ENCODE measurements at regions not wholly inside any gene's neighbourhood (a gene's known extent, or its start where the extent isn't known, plus 50 kb on each side); places are given as distances from the start of the nearest gene placed in this dataset.
"Not testable (repeated sequence)": the region's sequence is repeated elsewhere in the genome, so short reads cannot be mapped to it uniquely, and the experiment has no call there.

DNA sequence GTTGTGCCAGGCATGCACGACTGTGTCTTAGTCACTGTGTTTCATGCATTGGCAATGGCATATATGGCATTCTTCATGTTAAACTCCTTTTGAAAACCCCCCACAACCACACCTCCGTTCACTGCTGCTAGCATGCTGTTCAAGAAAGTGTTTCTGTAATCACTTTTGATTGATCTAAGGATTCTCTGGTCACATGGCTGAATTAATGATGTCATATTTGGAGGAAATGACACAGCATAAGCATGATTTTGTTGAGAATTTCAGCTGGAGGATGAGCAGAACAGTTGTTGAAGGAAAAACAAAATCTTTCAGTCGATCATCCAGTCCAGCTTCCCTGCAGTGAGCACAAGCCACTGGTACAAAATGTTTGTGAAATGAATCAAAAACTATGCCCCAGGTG, 203.5 kb upstream of the ECI2 start:
- POLR2A ChIA-PET: no interaction called here

DNA sequence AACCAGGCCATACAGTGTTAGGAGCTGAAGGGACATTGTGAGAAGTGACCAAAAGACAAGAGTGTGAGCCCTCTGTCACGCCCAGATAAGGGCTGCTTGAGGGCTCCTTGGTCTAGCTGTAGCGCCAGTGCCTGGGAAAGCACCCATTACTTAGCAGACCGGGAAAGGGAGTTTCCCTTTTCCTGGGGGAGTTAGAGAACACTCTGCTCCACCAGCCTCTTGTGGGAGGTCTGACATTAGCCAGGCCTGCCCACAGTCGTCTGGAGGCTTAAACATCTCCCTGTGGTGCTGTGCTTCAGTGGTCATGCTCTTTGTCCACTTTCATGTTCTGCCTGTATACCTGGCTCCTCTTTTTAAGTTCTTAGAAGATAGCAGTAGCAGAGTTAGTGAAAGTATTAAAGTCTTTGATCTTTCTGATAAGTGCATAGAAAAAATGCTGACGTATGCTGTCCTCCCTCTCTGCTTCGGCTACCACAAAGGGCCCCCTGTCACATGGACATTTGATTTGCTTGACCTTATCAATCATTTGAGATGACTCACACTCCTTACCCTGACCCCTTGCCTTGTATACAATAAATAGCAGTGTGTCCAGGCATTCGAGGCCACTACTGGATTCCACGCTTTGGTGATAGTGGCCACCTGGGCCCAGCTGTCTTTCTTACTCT, 201.5 kb upstream of the ECI2 start:
- no peak for TF ChIP-seq CTCF (IDR thresholded peaks at IDR 0.05; ENCODE audit: insufficient read depth, low read depth, low read length)
- DNase-seq (ENCODE audit: low read depth): no peak
- POLR2A ChIA-PET: no interaction called here
- Histone ChIP-seq H3K4me3 (ENCODE audit: low read depth, low read length) (no peak overlapping the region), H3K27me3 (ENCODE audit: control insufficient read depth, insufficient read depth, low read length) (no peaks in the 10 kb centered on the region), H3K36me3 (ENCODE audit: control insufficient read depth, insufficient read depth, low read length) (no peaks in the 10 kb centered on the region)
- CTCF ChIA-PET: no interaction called here

More for the DNA sequence above, 203.5 kb upstream of the ECI2 start:
- Histone ChIP-seq H3K27me3 (ENCODE audit: control insufficient read depth, insufficient read depth, low read length) (no peaks in the 10 kb centered on the region), H3K4me3 (ENCODE audit: low read depth, low read length) (no peak overlapping the region), H3K36me3 (ENCODE audit: control insufficient read depth, insufficient read depth, low read length) (no peaks in the 10 kb centered on the region)
- CTCF ChIA-PET: no interaction called here
- no peak for TF ChIP-seq CTCF (IDR thresholded peaks at IDR 0.05; ENCODE audit: insufficient read depth, low read depth, low read length)
- no peak for DNase-seq (ENCODE audit: low read depth)

DNA sequence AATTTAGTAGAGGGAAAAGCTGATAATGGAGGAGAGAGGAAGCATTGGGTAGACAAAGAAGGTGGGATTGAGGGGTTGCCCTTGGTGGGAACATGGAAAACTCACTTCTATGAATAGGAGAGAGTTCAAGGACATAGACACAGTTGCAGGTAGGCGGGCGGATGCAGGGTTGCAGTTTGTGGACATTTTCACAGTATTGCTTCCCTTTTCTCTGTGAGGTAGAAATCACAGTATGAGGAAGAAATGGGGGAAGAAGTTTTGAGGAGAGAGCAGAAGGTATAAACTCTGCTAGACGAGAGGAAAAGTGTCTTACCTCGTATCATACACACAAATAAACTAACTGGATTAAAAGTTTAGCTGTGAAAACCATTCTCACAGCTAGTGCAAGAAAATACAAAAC, 200.7 kb upstream of the ECI2 start:
- Histone ChIP-seq H3K27me3 (ENCODE audit: control insufficient read depth, insufficient read depth, low read length) (no peaks in the 10 kb centered on the region), H3K4me3 (ENCODE audit: low read depth, low read length) (no peak overlapping the region), H3K36me3 (ENCODE audit: control insufficient read depth, insufficient read depth, low read length) (no peaks in the 10 kb centered on the region)
- POLR2A ChIA-PET: no interaction called here
- TF ChIP-seq CTCF (IDR thresholded peaks at IDR 0.05; ENCODE audit: insufficient read depth, low read depth, low read length): no peak
- CTCF ChIA-PET: no interaction called here
- DNase-seq (ENCODE audit: low read depth): no peak

GRCh38 chr6:4334158-4334740, 198.9 kb upstream of the ECI2 start:
- H3K36me3 ChIP-seq (ENCODE audit: control insufficient read depth, insufficient read depth, low read length); H3K27me3 ChIP-seq (ENCODE audit: control insufficient read depth, insufficient read depth, low read length); CTCF ChIA-PET; DNase-seq (ENCODE audit: low read depth); H3K4me3 ChIP-seq (ENCODE audit: low read depth, low read length); POLR2A ChIA-PET: not testable (repeated sequence)

- POLR2A ChIA-PET: no interaction called here
- Histone ChIP-seq H3K4me3 (ENCODE audit: low read depth, low read length) (no peak overlapping the region), H3K36me3 (ENCODE audit: control insufficient read depth, insufficient read depth, low read length) (no peaks in the 10 kb centered on the region), H3K27me3 (ENCODE audit: control insufficient read depth, insufficient read depth, low read length) (no peaks in the 10 kb centered on the region)
- DNase-seq (ENCODE audit: low read depth): no peak
- CTCF ChIA-PET: interaction anchor here (0.7 kb wide), 1 partner anchor 13 kb away, joined by 3 read pairs; no protein-coding TSS in a partner anchor
- no peak for TF ChIP-seq CTCF (IDR thresholded peaks at IDR 0.05; ENCODE audit: insufficient read depth, low read depth, low read length)
These were observed 192.5 kb upstream of the ECI2 start for GRCh38 chr6:4327841-4328240.

DNA sequence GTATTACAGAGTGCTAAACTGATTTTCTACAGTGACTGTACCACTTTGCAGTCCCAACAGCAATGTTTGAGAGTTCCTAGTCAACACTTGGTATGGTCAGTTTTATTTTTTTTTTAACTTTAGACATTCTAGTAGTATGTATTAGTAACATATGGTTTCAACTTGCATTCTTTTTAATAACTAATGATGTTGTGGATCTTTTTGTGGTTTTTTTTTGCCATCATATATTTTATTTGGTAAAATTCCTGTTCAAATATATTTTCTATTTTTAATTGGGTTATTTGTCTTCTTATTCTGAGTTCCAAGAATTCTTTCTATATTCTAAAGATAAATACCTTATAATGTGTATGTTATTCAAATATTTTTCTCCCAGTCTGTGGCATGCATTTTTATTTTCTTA, 189.4 kb upstream of the ECI2 start:
- Histone ChIP-seq H3K36me3 (ENCODE audit: control insufficient read depth, insufficient read depth, low read length) (no peaks in the 10 kb centered on the region), H3K4me3 (ENCODE audit: low read depth, low read length) (no peak overlapping the region), H3K27me3 (ENCODE audit: control insufficient read depth, insufficient read depth, low read length) (no peaks in the 10 kb centered on the region)
- TF ChIP-seq CTCF (IDR thresholded peaks at IDR 0.05; ENCODE audit: insufficient read depth, low read depth, low read length): no peak
- no peak for DNase-seq (ENCODE audit: low read depth)
- ChIA-PET POLR2A (no interaction called here), CTCF (no interaction called here)
